Lower lobe of right lung (tissue), 2 donors: ENCODE measurements at regions not wholly inside any gene's neighbourhood (a gene's known extent, or its start where the extent isn't known, plus 50 kb on each side); places are given as distances from the start of the nearest gene placed in this dataset.

Experiments
- ATAC-seq, 2 donors: fragments of 200-7000 bp; cut with Tn5 transposase; one replicate each; pipeline ENCODE4 v1.9.1; 2020 to 2022; ENCODE audit warnings: mild to moderate bottlenecking in 2 of 2, moderate library complexity in 2 of 2
- DNase-seq: peaks from one replicate; pipeline ENCODE4 v3.0.0-alpha.2; 2020
- H3K27ac ChIP-seq: fragments of 200-600 bp; one replicate; pipeline ENCODE4 v1.8.0; 2022
- H3K27me3 ChIP-seq: fragments of 200-600 bp; one replicate; pipeline ENCODE4 v1.8.0; 2022; ENCODE audit warnings: low read depth
- H3K36me3 ChIP-seq: fragments of 200-600 bp; one replicate; pipeline ENCODE4 v1.8.0; 2022; ENCODE audit warnings: mild to moderate bottlenecking
- H3K4me1 ChIP-seq: fragments of 200-600 bp; one replicate; pipeline ENCODE4 v1.8.0; 2022
- H3K4me3 ChIP-seq: fragments of 200-600 bp; one replicate; pipeline ENCODE4 v1.8.0; 2022; ENCODE audit warnings: mild to moderate bottlenecking
- H3K9me3 ChIP-seq: fragments of 200-600 bp; one replicate; pipeline ENCODE4 v1.8.0; 2022
- CTCF ChIP-seq: fragments of 200-600 bp; IDR thresholded peaks from one replicate; pipeline ENCODE4 v1.8.0; 2022; ENCODE audit warnings: antibody characterized with exemption, mild to moderate bottlenecking
- intact Hi-C: fragments of 100-400 bp; cut with DNase I; formaldehyde crosslinking; loops from one replicate; pipeline ENCODE4 v1.11.0; 2022
- donor health status: DM: no; HTN: yes; CAD: no; lungs with severe emphysema.

- intact Hi-C loops: no loop called here
- TF ChIP-seq CTCF: no peak
- Histone ChIP-seq H3K9me3 (no peaks in the 10 kb centered on the region), H3K4me3 (no peak overlapping the region), H3K4me1 (no peaks in the 10 kb centered on the region), H3K27ac (no peak overlapping the region), H3K27me3 (no peaks in the 10 kb centered on the region), H3K36me3 (no peaks in the 10 kb centered on the region)
- ATAC-seq (no peak), DNase-seq (no peak)
These were observed 85.4 kb upstream of the CPO start for GRCh38 chr2:206853915-206854314.

- Histone ChIP-seq H3K36me3 (no peaks in the 10 kb centered on the region), H3K4me1 (no peaks in the 10 kb centered on the region), H3K4me3 (no peak overlapping the region), H3K27ac (no peak overlapping the region), H3K27me3 (no peaks in the 10 kb centered on the region), H3K9me3 (no peaks in the 10 kb centered on the region)
- no peak for TF ChIP-seq CTCF
- ATAC-seq (no peak), DNase-seq (no peak)
- intact Hi-C loops: no loop called here
These were observed 83.5 kb upstream of the CPO start for GRCh38 chr2:206855585-206856433.

- H3K27ac ChIP-seq: no peak overlapping the region
- no peak for ATAC-seq
- TF ChIP-seq CTCF: no peak
These were observed 82.8 kb upstream of the CPO start for GRCh38 chr2:206856513-206856912.

GRCh38 chr2:206858687-206859329 lies 80.5 kb upstream of the CPO start:
- DNase-seq: no peak
- no peak for ATAC-seq
- no peak for TF ChIP-seq CTCF
- no peak overlapping the region for H3K4me3 ChIP-seq
- no peak overlapping the region for H3K27ac ChIP-seq
- H3K36me3 ChIP-seq: no peaks in the 10 kb centered on the region
- H3K4me1 ChIP-seq: no peaks in the 10 kb centered on the region
- H3K9me3 ChIP-seq: no peaks in the 10 kb centered on the region
- intact Hi-C loops: no loop called here
- H3K27me3 ChIP-seq: no peaks in the 10 kb centered on the region

More at GRCh38 chr2:206856513-206856912, 82.8 kb upstream of the CPO start:
- no peak overlapping the region for H3K4me3 ChIP-seq
- no peak for DNase-seq
- H3K9me3 ChIP-seq: no peaks in the 10 kb centered on the region
- H3K4me1 ChIP-seq: no peaks in the 10 kb centered on the region
- H3K27me3 ChIP-seq: no peaks in the 10 kb centered on the region
- no peaks in the 10 kb centered on the region for H3K36me3 ChIP-seq
- intact Hi-C loops: no loop called here

GRCh38 chr2:206859330-206859739 lies 80.0 kb upstream of the CPO start:
- H3K9me3 ChIP-seq: no peaks in the 10 kb centered on the region
- ATAC-seq (no peak), DNase-seq (no peak)
- no peak for TF ChIP-seq CTCF
- H3K4me1 ChIP-seq: no peaks in the 10 kb centered on the region
- no peaks in the 10 kb centered on the region for H3K36me3 ChIP-seq
- no peak overlapping the region for H3K4me3 ChIP-seq
- no peaks in the 10 kb centered on the region for H3K27me3 ChIP-seq
- H3K27ac ChIP-seq: no peak overlapping the region
- intact Hi-C loops: no loop called here
